H1 (cell line): ENCODE measurements at regions not wholly inside any gene's neighbourhood (a gene's known extent, or its start where the extent isn't known, plus 50 kb on each side); places are given as distances from the start of the nearest gene placed in this dataset.

ENCODE experiments used
- CTCF ChIA-PET: fragments of 300-600 bp; sonication (Branson Sonifier 250); formaldehyde crosslinking; loops from one replicate; lab custom pipeline; 2021; ENCODE audit not compliant: partially characterized antibody; lab: Charles Lee
- POLR2A ChIA-PET: fragments of 300-600 bp; sonication (Branson Sonifier 250); formaldehyde crosslinking; loops from one replicate; lab custom pipeline; 2021; ENCODE audit warnings: inconsistent platforms; ENCODE audit not compliant: partially characterized antibody; lab: Charles Lee
- DNase-seq, 2 experiments: peaks; one replicate each; pipeline versions ENCODE4 v3.0.0 to v3.0.0-alpha.2; 2010 to 2022; ENCODE audit warnings: low spot score in 2 of 2, low read depth in 1 of 2, mixed read lengths in 1 of 2
- FAIRE-seq: peaks from 2 replicates; lab custom pipeline; 2011; peaks lifted over from hg19 to GRCh38; lab: Jason Lieb, UNC
- H2AFZ ChIP-seq: 2 replicates; pipeline ENCODE4 v1.8.1; 2012; ENCODE audit warnings: low read length, inconsistent platforms
- H2AK5ac ChIP-seq: 2 replicates; pipeline ENCODE4 v1.6.1; 2013; ENCODE audit warnings: low read depth, low read length
- H2BK120ac ChIP-seq: replicated peaks from 2 replicates; pipeline ENCODE3; 2013; ENCODE audit warnings: low read depth, low read length, inconsistent platforms
- H2BK12ac ChIP-seq: 2 replicates; pipeline ENCODE4 v1.6.1; 2013; ENCODE audit warnings: low read depth, low read length
- H2BK15ac ChIP-seq: 2 replicates; pipeline ENCODE4 v1.6.1; 2013; ENCODE audit warnings: low read length
- H2BK20ac ChIP-seq: 2 replicates; pipeline ENCODE4 v1.6.1; 2013; ENCODE audit warnings: low read length
- H2BK5ac ChIP-seq: 2 replicates; pipeline ENCODE4 v1.6.1; 2013; ENCODE audit warnings: low read depth, low read length
- H3K14ac ChIP-seq: 2 replicates; pipeline ENCODE4 v1.6.1; 2013; ENCODE audit warnings: inconsistent platforms; ENCODE audit not compliant: insufficient read length
- H3K18ac ChIP-seq: 2 replicates; pipeline ENCODE4 v1.6.1; 2013; ENCODE audit warnings: low read length; ENCODE audit errors: extremely low read depth
- H3K23ac ChIP-seq: 2 replicates; pipeline ENCODE4 v1.6.1; 2013; ENCODE audit warnings: inconsistent platforms; ENCODE audit not compliant: insufficient read length
- H3K23me2 ChIP-seq: 2 replicates; pipeline ENCODE4 v1.6.1; 2013; ENCODE audit warnings: low read depth, low read length
- H3K27ac ChIP-seq: 2 replicates; pipeline ENCODE4 v1.6.1; 2011; ENCODE audit warnings: low read depth, low read length, inconsistent platforms
- H3K27me3 ChIP-seq, 4 experiments: replicated peaks in 1 of 4; 1 replicate in 1 of 4; 2 replicates in 3 of 4; pipeline versions ENCODE4 v1.6.1 to v1.8.1; 2011 to 2013; ENCODE audit warnings: low read length in 3 of 4, mild to moderate bottlenecking in 3 of 4, inconsistent platforms in 2 of 4, mixed read lengths in 2 of 4, moderate library complexity in 1 of 4; ENCODE audit not compliant: control insufficient read depth in 3 of 4, insufficient read depth in 3 of 4; ENCODE audit errors: extremely low read depth in 1 of 4
- H3K36me3 ChIP-seq, 4 experiments: 2 replicates each; pipeline versions ENCODE4 v1.6.1 to v1.8.1; 2011 to 2013; ENCODE audit warnings: mild to moderate bottlenecking in 4 of 4, low read length in 3 of 4, moderate library complexity in 2 of 4, control low read depth in 1 of 4, inconsistent platforms in 1 of 4; ENCODE audit not compliant: insufficient read depth in 4 of 4, control insufficient read depth in 2 of 4
- H3K4ac ChIP-seq: replicated peaks from 2 replicates; pipeline ENCODE3; 2013; ENCODE audit warnings: low read length, low read depth, mixed read lengths, inconsistent platforms; ENCODE audit not compliant: insufficient read length
- H3K4me1 ChIP-seq, 4 experiments: replicated peaks in 1 of 4; 1 replicate in 1 of 4; 2 replicates in 3 of 4; pipeline versions ENCODE4 v1.6.1 to v1.8.1; 2011 to 2013; ENCODE audit warnings: low read length in 3 of 4, inconsistent platforms in 2 of 4, mixed read lengths in 1 of 4; ENCODE audit not compliant: insufficient read depth in 4 of 4, control insufficient read depth in 3 of 4
- H3K4me2 ChIP-seq, 2 experiments: 2 replicates each; pipeline versions ENCODE4 v1.6.1 to v1.8.1; 2011 to 2013; ENCODE audit warnings: low read depth in 2 of 2, low read length in 2 of 2, control low read depth in 1 of 2, inconsistent platforms in 1 of 2, mild to moderate bottlenecking in 1 of 2; ENCODE audit not compliant: insufficient read depth in 1 of 2
- H3K4me3 ChIP-seq, 4 experiments: fragments of 200-600, 300-600 bp in 1 of 4; sonication (generic), shearing (Covaris generic), sonication (Bioruptor Twin) in 1 of 4; 2 replicates each; pipeline versions ENCODE4 v1.5.1 to v1.8.1; 2011 to 2016; ENCODE audit warnings: low read length in 4 of 4, low read depth in 3 of 4, control low read depth in 2 of 4, inconsistent platforms in 2 of 4, mild to moderate bottlenecking in 2 of 4, mixed read lengths in 1 of 4, moderate library complexity in 1 of 4; ENCODE audit not compliant: insufficient read depth in 2 of 4; ENCODE audit errors: extremely low read depth in 1 of 4
- H3K56ac ChIP-seq: replicated peaks from 2 replicates; pipeline ENCODE3; 2013; ENCODE audit warnings: low read depth, mild to moderate bottlenecking, mixed read lengths, low read length, inconsistent platforms; ENCODE audit not compliant: insufficient read length
- H3K79me1 ChIP-seq: 2 replicates; pipeline ENCODE4 v1.6.1; 2013; ENCODE audit warnings: low read depth, low read length, control low read depth
- H3K79me2 ChIP-seq, 2 experiments: 2 replicates each; pipeline versions ENCODE4 v1.6.1 to v1.8.1; 2012 to 2013; ENCODE audit warnings: low read length in 2 of 2, mild to moderate bottlenecking in 2 of 2, inconsistent platforms in 1 of 2; ENCODE audit not compliant: insufficient read depth in 2 of 2, control insufficient read depth in 1 of 2
- H3K9ac ChIP-seq, 4 experiments: replicated peaks in 1 of 4; 1 replicate in 1 of 4; 2 replicates in 3 of 4; pipeline versions ENCODE4 v1.6.1 to v1.8.1; 2011 to 2013; ENCODE audit warnings: low read depth in 3 of 4, low read length in 3 of 4, control low read depth in 2 of 4, mild to moderate bottlenecking in 2 of 4, moderate library complexity in 2 of 4, inconsistent platforms in 1 of 4; ENCODE audit errors: extremely low read depth in 1 of 4
- H3K9me3 ChIP-seq, 2 experiments: 2 replicates each; pipeline versions ENCODE4 v1.6.1 to v1.8.1; 2012 to 2013; ENCODE audit warnings: mild to moderate bottlenecking in 2 of 2, moderate library complexity in 2 of 2, control low read depth in 1 of 2, inconsistent platforms in 1 of 2, low read depth in 1 of 2, low read length in 1 of 2, mixed read lengths in 1 of 2; ENCODE audit not compliant: insufficient read depth in 2 of 2
- H4K20me1 ChIP-seq, 2 experiments: replicated peaks in 1 of 2; 2 replicates each; pipeline versions ENCODE3 to v1.8.1; 2011 to 2013; ENCODE audit warnings: inconsistent platforms in 2 of 2, low read length in 2 of 2, mild to moderate bottlenecking in 1 of 2; ENCODE audit not compliant: insufficient read depth in 2 of 2, control insufficient read depth in 1 of 2
- H4K5ac ChIP-seq: 2 replicates; pipeline ENCODE4 v1.6.1; 2013; ENCODE audit warnings: low read length, low read depth, mixed read lengths, inconsistent platforms; ENCODE audit not compliant: insufficient read length
- H4K8ac ChIP-seq: 2 replicates; pipeline ENCODE4 v1.8.0; 2013; ENCODE audit warnings: mild to moderate bottlenecking, moderate library complexity, low read length, inconsistent platforms; ENCODE audit not compliant: insufficient read depth; ENCODE audit errors: extremely low read depth
- H4K91ac ChIP-seq: replicated peaks from 2 replicates; pipeline ENCODE3; 2013; ENCODE audit warnings: low read length, mixed read lengths, inconsistent platforms; ENCODE audit not compliant: insufficient read length
- ASH2L ChIP-seq: fragments of 200-600, 300-600 bp; sonication (generic); IDR thresholded peaks from one replicate; pipeline ENCODE4 v1.7.1; 2017; ENCODE audit warnings: low read length
- CEBPB ChIP-seq: IDR thresholded peaks from 2 replicates; pipeline ENCODE4 v1.6.1; 2012; ENCODE audit warnings: low read depth, low read length
- JUN ChIP-seq: IDR thresholded peaks from 2 replicates; pipeline ENCODE4 v1.6.1; 2011; ENCODE audit warnings: low read depth, mild to moderate bottlenecking, improper control_type of control experiment, low read length
- MAFK ChIP-seq: IDR thresholded peaks from 2 replicates; pipeline ENCODE4 v1.6.1; 2012; ENCODE audit warnings: low read depth, mild to moderate bottlenecking, improper control_type of control experiment, low read length
- NRF1 ChIP-seq: IDR thresholded peaks from 2 replicates; pipeline ENCODE4 v1.6.1; 2011; ENCODE audit warnings: mild to moderate bottlenecking, low read depth, low read length, improper control_type of control experiment
- POLR2A ChIP-seq, 2 experiments: IDR thresholded peaks; 1 replicate in 1 of 2; 2 replicates in 1 of 2; pipeline ENCODE4 v1.6.1; 2011; ENCODE audit warnings: low read depth in 2 of 2, low read length in 2 of 2, mild to moderate bottlenecking in 2 of 2; ENCODE audit errors: control extremely low read depth in 1 of 2
- RNF2 ChIP-seq: fragments of 200-900, 300-1000 bp; sonication (generic); IDR thresholded peaks from 2 replicates; pipeline ENCODE4 v1.7.1; 2016; ENCODE audit warnings: borderline replicate concordance, low read depth, mild to moderate bottlenecking, antibody characterized with exemption, low read length; ENCODE audit not compliant: poor library complexity, severe bottlenecking; ENCODE audit errors: missing control alignments
- SIN3A ChIP-seq, 2 experiments: IDR thresholded peaks in 1 of 2; conservative IDR thresholded peaks in 1 of 2; 2 replicates each; pipeline ENCODE4 v1.6.1; 2011 to 2012; ENCODE audit warnings: low read length in 2 of 2, improper control_type of control experiment in 1 of 2, low read depth in 1 of 2, mild to moderate bottlenecking in 1 of 2
- SP1 ChIP-seq: IDR thresholded peaks from 2 replicates; pipeline ENCODE4 v1.6.1; 2011; ENCODE audit warnings: low read depth, low read length
- SUZ12 ChIP-seq: fragments of 200-600 bp; sonication (generic); IDR thresholded peaks from 2 replicates; pipeline ENCODE4 v1.6.1; 2012; ENCODE audit warnings: mild to moderate bottlenecking, inconsistent platforms, low read length, moderate library complexity, mixed read lengths
- TEAD4 ChIP-seq: IDR thresholded peaks from 2 replicates; pipeline ENCODE4 v1.6.1; 2012; ENCODE audit warnings: low read depth, low read length, inconsistent platforms, mixed read lengths
- WGBS, 2 experiments: shearing (Covaris generic) in 1 of 2; methylation state at CpG; one replicate each; pipeline versions ENCODE4 v1.1.6 to v1.1.7; 2013 to 2015; ENCODE audit warnings: low lambda C conversion rate in 2 of 2, mixed read lengths in 2 of 2, inconsistent platforms in 1 of 2, low coverage in 1 of 2, missing lambda C conversion rate in 1 of 2; ENCODE audit not compliant: insufficient replicate concordance in 2 of 2, insufficient coverage in 1 of 2, insufficient read length in 1 of 2; ENCODE audit errors: extremely low coverage in 1 of 2, missing lambda C conversion rate in 1 of 2; 5-methylcytosine and 5-hydroxymethylcytosine counted together
- TF ChIP-seq, protein P1 (sequence below), 3 experiments: IDR thresholded peaks; 1 replicate in 2 of 3; 2 replicates in 1 of 3; pipeline versions ENCODE4 v1.5.1 to v1.6.1; 2011; ENCODE audit warnings: low read length in 3 of 3, mild to moderate bottlenecking in 3 of 3, inconsistent platforms in 2 of 3, low read depth in 1 of 3, moderate library complexity in 1 of 3; ENCODE audit not compliant: insufficient read depth in 1 of 3; ENCODE audit errors: control extremely low read depth in 1 of 3

DNA sequence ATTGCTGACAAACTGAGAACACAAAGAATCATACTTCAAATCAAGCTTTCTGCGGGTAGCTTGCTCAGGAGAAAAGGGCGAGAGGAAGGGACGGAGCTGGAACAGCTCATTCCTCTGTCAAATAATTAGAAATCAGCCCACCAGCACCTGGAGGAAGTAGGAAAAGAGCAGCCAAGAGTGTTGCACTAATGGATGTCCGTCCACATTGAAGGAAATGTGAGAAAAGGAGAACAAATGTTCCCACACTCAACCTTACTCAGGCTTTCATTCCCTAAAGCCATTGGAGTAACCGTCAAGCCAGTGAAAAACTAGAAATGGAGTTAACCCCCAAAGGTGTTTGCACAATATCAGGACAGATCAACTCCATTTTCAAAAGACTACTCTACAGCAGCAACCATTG is 233.0 kb upstream of the PRKD1 start:
- Histone ChIP-seq H4K20me1 (no peaks in the 10 kb centered on the region), H3K4me3 (no peak overlapping the region), H3K4ac (no peak overlapping the region), H3K79me2 (no peaks in the 10 kb centered on the region), H3K23me2 (no peaks in the 10 kb centered on the region), H2BK5ac (no peak overlapping the region), H3K14ac (no peak overlapping the region), H3K27me3 (peaks cover 0 to 4% (median 0%) of the 10 kb centered on the region in 4 experiments; a peak in 2 of 7 replicates), H3K4me2 (no peak overlapping the region), H2BK12ac (no peak overlapping the region), H3K27ac (no peak overlapping the region), H4K91ac (no peak overlapping the region), H2BK15ac (no peak overlapping the region), H3K36me3 (no peaks in the 10 kb centered on the region), H3K23ac (no peak overlapping the region), H4K8ac (no peak overlapping the region), H2AK5ac (no peak overlapping the region), H3K18ac (no peak overlapping the region), H3K79me1 (no peaks in the 10 kb centered on the region), H3K56ac (no peak overlapping the region), H2BK120ac (no peak overlapping the region), H4K5ac (no peak overlapping the region), H3K9ac (no peak overlapping the region), H2AFZ (no peak overlapping the region), H3K9me3 (no peaks in the 10 kb centered on the region), H3K4me1 (no peaks in the 10 kb centered on the region; a peak in 1 of 7 replicates), H2BK20ac (no peak overlapping the region)
- no peak for DNase-seq
- FAIRE-seq = no peak
- 85% methylated on average over 5 of the region's 5 CpGs; no CpG with 5 or more reads in 1 of the 2 experiments for WGBS, 2 experiments
- ChIA-PET CTCF (no interaction called here), POLR2A (no interaction called here)
- TF ChIP-seq SP1 = no peak
- TF ChIP-seq JUN = no peak
- TF ChIP-seq, protein P1, sequence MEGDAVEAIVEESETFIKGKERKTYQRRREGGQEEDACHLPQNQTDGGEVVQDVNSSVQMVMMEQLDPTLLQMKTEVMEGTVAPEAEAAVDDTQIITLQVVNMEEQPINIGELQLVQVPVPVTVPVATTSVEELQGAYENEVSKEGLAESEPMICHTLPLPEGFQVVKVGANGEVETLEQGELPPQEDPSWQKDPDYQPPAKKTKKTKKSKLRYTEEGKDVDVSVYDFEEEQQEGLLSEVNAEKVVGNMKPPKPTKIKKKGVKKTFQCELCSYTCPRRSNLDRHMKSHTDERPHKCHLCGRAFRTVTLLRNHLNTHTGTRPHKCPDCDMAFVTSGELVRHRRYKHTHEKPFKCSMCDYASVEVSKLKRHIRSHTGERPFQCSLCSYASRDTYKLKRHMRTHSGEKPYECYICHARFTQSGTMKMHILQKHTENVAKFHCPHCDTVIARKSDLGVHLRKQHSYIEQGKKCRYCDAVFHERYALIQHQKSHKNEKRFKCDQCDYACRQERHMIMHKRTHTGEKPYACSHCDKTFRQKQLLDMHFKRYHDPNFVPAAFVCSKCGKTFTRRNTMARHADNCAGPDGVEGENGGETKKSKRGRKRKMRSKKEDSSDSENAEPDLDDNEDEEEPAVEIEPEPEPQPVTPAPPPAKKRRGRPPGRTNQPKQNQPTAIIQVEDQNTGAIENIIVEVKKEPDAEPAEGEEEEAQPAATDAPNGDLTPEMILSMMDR (IDR thresholded peaks at IDR 0.05; ENCODE audit: control extremely low read depth in 1 of 3, insufficient read depth in 1 of 3, low read depth in 1 of 3, low read length in 3 of 3) = no peak
- TF ChIP-seq MAFK = no peak
- TF ChIP-seq SIN3A (conservative IDR thresholded peaks at IDR 0.05 in 1 of 2, IDR thresholded peaks at IDR 0.05 in 1 of 2; ENCODE audit: low read depth in 1 of 2, low read length in 2 of 2) = no peak
- no peak for TF ChIP-seq TEAD4
- no peak for TF ChIP-seq NRF1
- no peak for TF ChIP-seq ASH2L
- TF ChIP-seq POLR2A (IDR thresholded peaks at IDR 0.05; ENCODE audit: control extremely low read depth in 1 of 2, low read depth in 2 of 2, low read length in 2 of 2) = no peak
- no peak for TF ChIP-seq SUZ12
- TF ChIP-seq RNF2 = no peak
- no peak for TF ChIP-seq CEBPB
